Stimulated activated naive CD8-positive, alpha-beta T cell treated with anti-CD3 and anti-CD28 coated beads, Interleukin-15, amount 100 ng/mL, for 72 hours (primary cell): ENCODE measurements at regions not wholly inside any gene's neighbourhood (a gene's known extent, or its start where the extent isn't known, plus 50 kb on each side); places are given as distances from the start of the nearest gene placed in this dataset.
"Not testable (repeated sequence)": the region's sequence is repeated elsewhere in the genome, so short reads cannot be mapped to it uniquely, and the experiment has no call there.

Experiments used
- ATAC-seq: fragments of 150-1000 bp; cut with Tn5 transposase; 2 replicates; pipeline ENCODE4 v1.10.0; 2021; ENCODE audit warnings: mild to moderate bottlenecking, moderate library complexity
- DNase-seq, 2 donors: peaks; one replicate each; pipeline ENCODE4 v3.0.0; 2021 to 2022
- H3K27ac Mint-ChIP-seq, 2 donors: one replicate each; pipeline ENCODE4 v1.8.0; 2022; ENCODE audit warnings: mild to moderate bottlenecking in 2 of 2, mixed read lengths in 2 of 2, moderate library complexity in 2 of 2
- H3K27me3 Mint-ChIP-seq: one replicate; pipeline ENCODE4 v1.8.0; 2022; ENCODE audit warnings: mixed read lengths
- H3K4me1 Mint-ChIP-seq: one replicate; pipeline ENCODE4 v1.8.0; 2022; ENCODE audit warnings: mild to moderate bottlenecking, mixed read lengths
- H3K4me3 Mint-ChIP-seq, 2 donors: one replicate each; pipeline ENCODE4 v1.8.0; 2022; ENCODE audit warnings: mild to moderate bottlenecking in 2 of 2, mixed read lengths in 2 of 2, moderate library complexity in 1 of 2
- H3K9me3 Mint-ChIP-seq, 2 donors: one replicate each; pipeline ENCODE4 v1.8.0; 2022; ENCODE audit warnings: mixed read lengths in 2 of 2

GRCh38 chr1:21385022-21385421, 54.9 kb upstream of the NBPF3 start:
- no peak overlapping the region for H3K27ac Mint-ChIP-seq
- H3K9me3 Mint-ChIP-seq = peaks cover 5 to 8% of the 10 kb centered on the region in 2 donors
- ATAC-seq (no peak), DNase-seq (no peak)
- H3K27me3 Mint-ChIP-seq = peaks cover 40% of the 10 kb centered on the region
- H3K4me3 Mint-ChIP-seq = no peak overlapping the region
- H3K4me1 Mint-ChIP-seq = peaks cover 16% of the 10 kb centered on the region

GRCh38 chr1:21384620-21385019, 55.3 kb upstream of the NBPF3 start:
- Mint-ChIP-seq H3K4me1 (peaks cover 12% of the 10 kb centered on the region), H3K27me3 (peaks cover 42% of the 10 kb centered on the region), H3K4me3 (no peak overlapping the region), H3K27ac (no peak overlapping the region), H3K9me3 (peaks cover 5 to 10% of the 10 kb centered on the region in 2 donors)
- no peak for DNase-seq
- no peak for ATAC-seq

- Mint-ChIP-seq H3K27me3 (peaks cover 42% of the 10 kb centered on the region), H3K27ac (peak overlapping the region in 1 of 2 donors; percentile 19), H3K4me1 (peaks cover 11% of the 10 kb centered on the region), H3K9me3 (peaks cover 5 to 16% of the 10 kb centered on the region in 2 donors), H3K4me3 (no peak overlapping the region)
- DNase-seq = no peak
- no peak for ATAC-seq
Observed at GRCh38 chr1:21383785-21384401, 56.0 kb upstream of the NBPF3 start.

GRCh38 chr1:21381354-21381753, 58.6 kb upstream of the NBPF3 start:
- no peak for ATAC-seq
- H3K4me1 Mint-ChIP-seq = peaks cover 11% of the 10 kb centered on the region
- no peak overlapping the region for H3K27ac Mint-ChIP-seq

GRCh38 chr1:21380147-21380546, 59.8 kb upstream of the NBPF3 start:
- H3K4me3 Mint-ChIP-seq, H3K27ac Mint-ChIP-seq, ATAC-seq, DNase-seq: not testable (repeated sequence)
- Mint-ChIP-seq H3K27me3 (peaks cover 41% of the 10 kb centered on the region), H3K9me3 (peaks cover 5 to 16% of the 10 kb centered on the region in 2 donors), H3K4me1 (peaks cover 11% of the 10 kb centered on the region)

More at GRCh38 chr1:21381354-21381753, 58.6 kb upstream of the NBPF3 start:
- no peak for DNase-seq
- H3K4me3 Mint-ChIP-seq = no peak overlapping the region
- H3K9me3 Mint-ChIP-seq = peaks cover 5 to 16% of the 10 kb centered on the region in 2 donors
- H3K27me3 Mint-ChIP-seq = peaks cover 42% of the 10 kb centered on the region

GRCh38 chr1:21379571-21379970, 60.4 kb upstream of the NBPF3 start:
- Mint-ChIP-seq H3K27ac (no peak overlapping the region), H3K4me1 (peaks cover 11% of the 10 kb centered on the region), H3K4me3 (no peak overlapping the region), H3K9me3 (peaks cover 5 to 16% of the 10 kb centered on the region in 2 donors), H3K27me3 (peaks cover 36% of the 10 kb centered on the region)
- no peak for DNase-seq
- no peak for ATAC-seq

GRCh38 chr1:21378705-21379494, 61.0 kb upstream of the NBPF3 start:
- no peak overlapping the region for H3K27ac Mint-ChIP-seq
- DNase-seq (no peak), ATAC-seq (no peak)
- H3K27me3 Mint-ChIP-seq = peaks cover 29% of the 10 kb centered on the region
- no peak overlapping the region for H3K4me3 Mint-ChIP-seq
- peaks cover 5 to 16% of the 10 kb centered on the region in 2 donors for H3K9me3 Mint-ChIP-seq
- H3K4me1 Mint-ChIP-seq = peaks cover 8% of the 10 kb centered on the region

GRCh38 chr1:21372383-21372782, 67.6 kb upstream of the NBPF3 start:
- H3K27me3 Mint-ChIP-seq = no peaks in the 10 kb centered on the region
- DNase-seq (no peak), ATAC-seq (no peak)
- H3K27ac Mint-ChIP-seq = peak overlapping the region in 1 of 2 donors; percentile 56
- H3K4me3 Mint-ChIP-seq = no peak overlapping the region
- H3K4me1 Mint-ChIP-seq = peaks cover 11% of the 10 kb centered on the region
- H3K9me3 Mint-ChIP-seq = no peaks in the 10 kb centered on the region

- ATAC-seq (no peak), DNase-seq (no peak)
- H3K27me3 Mint-ChIP-seq = no peaks in the 10 kb centered on the region
- peaks cover 13% of the 10 kb centered on the region for H3K4me1 Mint-ChIP-seq
- no peaks in the 10 kb centered on the region for H3K9me3 Mint-ChIP-seq
- no peak overlapping the region for H3K27ac Mint-ChIP-seq
- H3K4me3 Mint-ChIP-seq = no peak overlapping the region
Observed at GRCh38 chr1:21369905-21370304, 70.0 kb upstream of the NBPF3 start.

- Mint-ChIP-seq H3K4me3 (no peak overlapping the region), H3K9me3 (no peaks in the 10 kb centered on the region), H3K27me3 (no peaks in the 10 kb centered on the region), H3K4me1 (peaks cover 19% of the 10 kb centered on the region), H3K27ac (no peak overlapping the region)
- peak; percentile 32 to 42 for DNase-seq
- peak; percentile 79 for ATAC-seq
Observed at GRCh38 chr1:21368515-21369289, 71.2 kb upstream of the NBPF3 start.

- DNase-seq, H3K9me3 Mint-ChIP-seq, H3K4me3 Mint-ChIP-seq, ATAC-seq, H3K27me3 Mint-ChIP-seq: not testable (repeated sequence)
- peak overlapping the region in 1 of 2 donors; percentile 63 for H3K27ac Mint-ChIP-seq
- peaks cover 19% of the 10 kb centered on the region for H3K4me1 Mint-ChIP-seq
Observed at GRCh38 chr1:21367973-21368514, 71.9 kb upstream of the NBPF3 start.

- DNase-seq = no peak
- Mint-ChIP-seq H3K27me3 (no peaks in the 10 kb centered on the region), H3K4me1 (peaks cover 19% of the 10 kb centered on the region), H3K9me3 (no peaks in the 10 kb centered on the region), H3K27ac (no peak overlapping the region), H3K4me3 (no peak overlapping the region)
- no peak for ATAC-seq
Observed at GRCh38 chr1:21366288-21366687, 73.6 kb upstream of the NBPF3 start.

- Mint-ChIP-seq H3K9me3 (no peaks in the 10 kb centered on the region), H3K27me3 (no peaks in the 10 kb centered on the region), H3K4me1 (peaks cover 19% of the 10 kb centered on the region), H3K4me3 (no peak overlapping the region), H3K27ac (peak overlapping the region in 1 of 2 donors; percentile 10)
- ATAC-seq (no peak), DNase-seq (no peak)
Observed at GRCh38 chr1:21365036-21365435, 74.8 kb upstream of the ECE1 start.

- Mint-ChIP-seq H3K27me3 (no peaks in the 10 kb centered on the region), H3K4me1 (peaks cover 9% of the 10 kb centered on the region), H3K4me3 (no peak overlapping the region), H3K9me3 (no peaks in the 10 kb centered on the region), H3K27ac (no peak overlapping the region)
- ATAC-seq (no peak), DNase-seq (no peak)
Observed at GRCh38 chr1:21362096-21362495, 71.8 kb upstream of the ECE1 start.

- H3K27ac Mint-ChIP-seq = no peak overlapping the region
Observed at GRCh38 chr1:21361506-21361905, 71.2 kb upstream of the ECE1 start.

More at GRCh38 chr1:21361506-21361905, 71.2 kb upstream of the ECE1 start:
- DNase-seq = no peak
- Mint-ChIP-seq H3K27me3 (no peaks in the 10 kb centered on the region), H3K9me3 (no peaks in the 10 kb centered on the region), H3K4me1 (peaks cover 15% of the 10 kb centered on the region), H3K4me3 (no peak overlapping the region)
- ATAC-seq = no peak
